ENCODE measurements at regions not wholly inside any gene's neighbourhood (a gene's known extent, or its start where the extent isn't known, plus 50 kb on each side); places are given as distances from the start of the nearest gene placed in this dataset.
"Not testable (repeated sequence)": the region's sequence is repeated elsewhere in the genome, so short reads cannot be mapped to it uniquely, and the experiment has no call there.

DNA sequence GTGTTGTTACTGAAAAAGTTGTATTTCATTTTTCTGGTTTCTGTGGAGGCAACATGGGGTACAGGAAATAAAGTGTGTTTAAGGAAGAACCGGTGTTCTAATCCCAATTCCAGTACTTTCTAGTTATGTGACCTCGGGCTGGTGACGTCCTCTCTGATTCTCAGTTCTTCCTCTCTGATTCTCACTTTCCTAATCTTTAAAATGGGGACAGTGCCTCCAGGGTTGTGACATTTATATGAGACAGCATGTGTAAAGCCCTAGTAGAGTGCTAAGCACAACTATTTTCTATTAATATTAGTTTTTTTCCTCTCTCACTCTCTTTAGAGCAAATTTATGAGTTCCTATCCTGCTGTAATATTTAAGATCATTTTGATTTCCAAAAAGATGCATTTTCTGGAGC lies 50.9 kb upstream of the PTPDC1 start:
- DNase-seq = no peak
- intact Hi-C loops (cut with DNase I) = no loop called here

DNA sequence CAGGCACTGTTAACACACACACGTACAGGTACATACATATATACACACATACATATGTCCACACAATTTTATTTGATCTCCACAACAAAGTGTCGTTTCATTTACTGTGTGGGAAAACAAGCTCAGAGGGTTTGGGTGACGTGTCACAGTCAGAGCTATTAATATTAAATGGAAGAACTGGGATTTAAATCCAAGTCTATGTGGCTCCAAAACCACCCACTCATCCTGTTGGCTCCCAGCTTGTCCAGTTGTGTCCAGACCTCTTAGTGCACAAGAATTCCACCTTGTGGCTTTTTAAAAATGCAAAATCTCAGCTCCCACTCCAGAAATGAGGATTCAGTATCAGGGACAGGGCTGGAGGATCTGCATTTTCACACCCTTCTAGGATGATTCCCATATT lies 52.3 kb upstream of the PTPDC1 start:
- no peak for DNase-seq
- intact Hi-C loops (cut with DNase I) = no loop called here

DNA sequence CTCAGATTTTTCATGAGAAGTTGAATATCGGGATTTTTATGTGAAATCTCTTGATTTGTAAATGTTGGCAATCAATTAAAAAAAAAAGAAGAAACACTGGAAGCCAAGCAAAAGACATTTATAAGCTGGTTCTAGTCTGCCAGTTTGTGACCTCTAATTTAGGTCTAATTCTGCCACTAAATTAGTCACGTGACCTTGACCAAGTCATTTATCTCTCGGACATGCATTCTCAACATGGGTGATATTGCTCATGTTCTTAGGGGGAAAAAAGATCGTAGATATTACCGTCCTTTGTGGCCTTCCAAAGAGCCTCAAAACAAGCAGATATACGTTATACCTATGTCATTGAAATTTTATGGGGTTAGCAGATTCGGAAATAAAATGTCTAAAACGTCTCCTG lies 52.9 kb upstream of the PTPDC1 start:
- intact Hi-C loops (cut with DNase I) = no loop called here
- no peak for DNase-seq

DNA sequence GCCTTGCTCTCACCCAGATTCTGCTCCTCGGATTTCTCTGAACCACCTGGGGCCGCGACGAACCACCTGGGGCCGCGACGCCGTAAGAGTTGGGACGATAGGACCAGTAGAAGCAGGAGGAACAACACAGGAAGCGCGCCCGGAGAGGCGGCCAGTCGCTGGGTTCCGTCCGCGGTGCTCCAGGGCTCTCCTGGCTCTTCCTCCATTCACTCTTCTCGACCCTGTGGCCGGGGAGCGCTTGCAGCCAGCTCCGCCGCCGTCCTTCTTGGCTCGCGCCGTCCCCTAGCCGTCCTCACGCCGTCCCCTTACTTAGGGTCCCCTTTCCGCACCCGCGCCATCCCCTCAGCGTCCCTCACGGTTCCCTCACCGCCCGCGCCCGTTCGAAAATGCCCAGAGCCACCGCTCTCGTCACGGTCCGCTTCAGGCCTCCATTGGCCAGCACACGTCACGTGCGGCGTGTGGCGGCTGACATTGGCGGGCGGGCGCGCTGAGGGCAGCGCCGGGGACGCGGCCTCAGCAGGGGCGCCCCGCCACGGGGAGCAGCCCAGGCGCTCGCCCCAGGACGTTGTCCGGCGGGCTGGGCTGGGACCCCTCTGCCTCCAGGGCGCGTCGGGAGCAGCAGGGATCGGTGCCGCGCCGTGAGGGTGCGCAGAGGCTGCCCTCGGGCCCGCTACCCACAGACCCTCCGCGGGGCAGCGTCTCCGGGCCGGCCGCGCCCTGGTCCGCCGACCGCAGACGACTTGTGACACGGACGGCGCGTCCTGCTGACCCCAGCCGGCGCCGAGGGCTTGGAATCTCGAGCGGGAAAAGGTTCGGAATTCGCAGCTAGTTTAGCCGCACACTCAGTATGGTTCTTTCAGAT lies 53.7 kb upstream of the PTPDC1 start:
- peak; percentile 78 to 98 (median 87) for DNase-seq
- intact Hi-C loops (cut with DNase I) = no loop called here

DNA sequence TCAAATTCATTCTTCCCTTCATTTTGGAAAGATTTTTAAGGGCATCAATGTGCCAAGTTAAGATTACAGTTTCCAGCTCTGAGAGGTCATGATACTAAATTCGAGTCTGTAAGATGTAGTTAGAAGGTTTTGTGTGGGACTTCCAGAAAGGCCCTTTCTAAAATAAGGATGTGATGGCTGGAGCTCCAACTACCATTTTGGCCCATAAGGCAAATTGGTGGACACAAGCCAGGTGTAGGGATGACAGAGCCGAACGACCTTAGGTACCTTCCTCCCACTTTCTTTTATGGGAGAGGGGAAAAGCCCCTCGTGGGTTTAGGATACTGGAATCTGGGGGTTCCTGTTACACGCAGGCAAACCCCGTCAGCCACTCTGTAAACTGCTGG lies 54.3 kb upstream of the PTPDC1 start:
- no peak for DNase-seq
- intact Hi-C loops (cut with DNase I) = no loop called here

DNA sequence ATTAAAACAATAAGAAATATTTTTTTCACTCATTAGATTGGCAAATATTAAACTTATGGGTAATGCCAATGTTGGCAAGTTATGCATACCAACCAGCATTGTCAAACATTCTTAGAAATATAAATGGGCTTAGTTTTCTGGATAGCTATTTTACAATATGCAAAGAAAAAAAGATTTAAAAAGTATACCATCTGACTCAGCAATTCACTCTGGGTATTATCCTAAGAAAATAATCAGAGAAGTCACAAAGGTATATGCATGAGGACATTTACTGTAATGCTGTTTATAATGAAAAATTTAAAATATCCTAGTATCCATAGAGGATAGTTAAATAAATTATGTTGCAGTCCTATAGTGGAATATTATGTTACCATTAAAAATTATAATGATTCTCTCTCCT lies 57.4 kb upstream of the PTPDC1 start:
- DNase-seq = no peak
- intact Hi-C loops (cut with DNase I) = no loop called here

DNA sequence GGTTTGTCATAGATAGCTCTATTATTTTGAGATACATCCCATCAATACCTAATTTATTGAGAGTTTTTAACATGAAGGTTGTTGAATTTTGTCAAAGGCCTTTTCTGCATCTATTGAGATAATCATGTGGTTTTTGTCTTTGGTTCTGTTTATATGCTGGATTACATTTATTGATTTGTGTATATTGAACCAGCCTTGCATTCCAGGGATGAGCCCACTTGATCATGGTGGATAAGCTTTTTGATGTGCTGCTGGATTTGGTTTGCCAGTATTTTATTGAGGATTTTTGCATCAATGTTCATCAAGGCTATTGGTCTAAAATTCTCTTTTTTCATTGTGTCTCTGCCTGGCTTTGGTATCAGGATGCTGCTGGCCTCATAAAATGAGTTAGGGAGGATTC lies 61.8 kb upstream of the PTPDC1 start:
- DNase-seq; intact Hi-C loops (cut with DNase I): not testable (repeated sequence)

DNA sequence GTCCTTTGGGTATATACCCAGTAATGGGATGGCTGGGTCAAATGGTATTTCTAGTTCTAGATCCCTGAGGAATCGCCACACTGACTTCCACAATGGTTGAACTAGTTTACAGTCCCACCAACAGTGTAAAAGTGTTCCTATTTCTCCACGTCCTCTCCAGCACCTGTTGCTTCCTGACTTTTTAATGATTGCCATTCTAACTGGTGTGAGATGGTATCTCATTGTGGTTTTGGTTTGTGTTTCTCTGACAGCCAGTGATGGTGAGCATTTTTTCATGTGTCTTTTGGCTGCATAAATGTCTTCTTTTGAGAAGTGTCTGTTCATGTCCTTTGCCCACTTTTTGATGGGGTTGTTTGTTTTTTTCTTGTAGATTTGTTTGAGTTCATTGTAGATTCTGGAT lies 63.4 kb upstream of the PTPDC1 start:
- intact Hi-C loops (cut with DNase I); DNase-seq: not testable (repeated sequence)

DNA sequence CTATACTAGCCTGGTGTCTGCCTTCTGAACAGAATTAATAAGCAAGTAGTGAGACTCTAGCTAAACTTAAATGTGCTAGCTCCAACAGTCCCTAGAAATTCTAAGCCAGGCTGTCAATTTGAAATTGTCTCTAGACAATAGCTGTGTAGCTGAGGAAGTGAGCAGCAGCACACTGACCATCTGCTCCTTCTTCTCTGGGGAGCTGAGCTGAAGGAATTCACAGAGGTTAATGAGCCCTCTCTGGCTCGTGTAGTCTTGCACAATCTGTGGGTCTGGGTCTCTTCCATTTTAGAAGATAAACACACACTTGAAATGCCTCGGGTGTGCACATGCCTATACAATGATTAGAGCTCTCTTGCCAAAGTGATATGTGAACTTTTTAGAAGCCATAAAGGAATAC lies 63.5 kb upstream of the BARX1 start:
- no peak for DNase-seq

DNA sequence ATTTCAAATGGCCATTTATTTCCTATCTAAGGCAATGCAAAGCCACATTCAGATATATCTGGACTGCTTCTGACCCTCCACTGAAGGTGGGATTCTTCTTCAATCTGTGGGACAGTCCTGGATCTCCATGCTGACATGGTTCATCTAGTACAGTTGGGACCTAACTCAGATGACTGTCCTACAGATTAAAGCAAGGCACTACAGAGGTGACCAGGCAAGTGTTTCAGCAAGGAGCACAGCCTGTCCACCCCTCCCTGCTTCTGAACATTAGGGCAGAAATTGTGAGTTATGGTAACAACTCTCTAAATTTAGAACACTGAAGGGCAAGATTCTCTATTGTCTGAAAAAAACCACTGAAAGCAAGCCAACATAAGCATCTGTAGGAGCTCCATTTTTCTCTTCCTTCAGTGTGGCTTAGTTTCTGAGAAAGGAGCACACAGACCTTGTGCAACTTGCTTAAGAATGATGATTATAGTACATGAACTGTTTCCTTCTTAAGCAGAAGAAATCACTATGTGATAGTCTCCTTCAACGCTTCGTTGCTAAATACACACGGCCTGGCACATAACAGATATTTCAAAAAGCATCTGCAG lies 62.9 kb upstream of the BARX1 start:
- DNase-seq = no peak
- intact Hi-C loops (cut with DNase I) = no loop called here

More for the DNA sequence above, 63.5 kb upstream of the BARX1 start:
- intact Hi-C loops (cut with DNase I) = no loop called here

DNA sequence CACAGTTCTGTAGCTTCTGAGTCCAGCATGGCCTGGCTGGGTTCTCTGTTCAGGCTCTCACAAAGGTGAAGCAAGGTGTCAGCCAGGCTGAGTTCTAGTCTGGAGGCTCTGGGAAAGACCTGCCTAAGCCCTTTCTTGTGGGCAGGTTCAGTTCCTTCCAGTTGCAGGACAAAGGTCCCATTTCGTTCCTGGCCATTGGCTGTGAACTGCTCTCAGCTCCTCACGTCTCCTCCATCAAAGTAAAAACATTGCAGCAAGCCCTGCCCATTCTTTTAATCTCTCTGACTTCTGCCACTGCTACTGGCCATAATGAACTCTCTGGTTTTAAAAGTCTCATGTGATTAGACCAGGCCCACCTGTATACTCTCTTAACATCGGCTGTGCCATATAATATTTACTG lies 61.6 kb upstream of the BARX1 start:
- intact Hi-C loops (cut with DNase I) = no loop called here
- DNase-seq = no peak

DNA sequence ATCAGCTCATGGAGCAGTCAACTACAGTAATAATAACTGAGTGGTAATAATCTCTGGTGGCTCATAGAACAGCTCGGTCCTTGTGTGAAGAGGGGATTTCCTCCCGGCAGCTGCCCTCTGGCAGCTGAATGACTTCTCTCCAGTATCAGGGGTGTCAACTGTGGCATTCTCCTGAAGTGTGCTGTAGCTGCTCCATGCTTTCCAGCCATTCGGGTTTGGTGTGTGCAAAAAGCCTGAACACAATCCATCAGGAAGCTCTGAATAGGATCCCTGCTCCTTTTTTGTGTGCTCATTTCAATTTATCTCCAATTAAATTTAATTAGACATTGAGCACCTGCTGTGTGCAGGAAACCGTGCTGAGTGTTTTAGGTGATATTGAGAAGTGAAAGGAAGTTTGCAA lies 59.8 kb upstream of the BARX1 start:
- no peak for DNase-seq
- intact Hi-C loops (cut with DNase I) = loop anchor here (2.0 kb wide), 1 partner anchor 198 kb away; no protein-coding TSS in a partner anchor

DNA sequence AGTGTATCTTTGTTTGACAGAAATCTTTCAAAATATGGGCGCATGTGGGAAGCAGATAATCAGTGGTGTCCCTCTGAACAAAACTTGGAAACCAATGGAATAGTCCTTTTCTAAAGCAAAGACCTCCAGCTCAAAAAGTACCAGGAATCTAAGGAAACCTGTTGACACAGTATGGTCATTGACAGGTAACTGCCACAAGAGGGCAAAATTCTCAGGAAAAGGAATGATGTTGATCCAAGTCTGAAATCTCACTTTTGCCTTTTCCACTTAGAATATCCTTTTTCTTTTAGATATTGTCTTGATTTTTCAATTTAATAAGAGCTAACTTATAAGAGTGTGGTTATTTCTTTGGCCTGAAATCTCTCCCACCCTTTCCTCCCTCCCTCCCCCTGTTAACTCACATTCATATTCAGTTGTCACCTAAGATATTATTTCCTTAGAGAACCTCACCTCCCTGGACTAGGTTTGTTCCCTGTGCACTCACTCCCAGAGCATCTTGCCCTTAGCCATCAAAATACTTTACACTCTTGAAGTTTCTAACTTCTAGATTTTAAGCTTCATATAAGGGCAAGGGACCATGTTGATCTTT lies 59.0 kb upstream of the BARX1 start:
- DNase-seq = no peak
- intact Hi-C loops (cut with DNase I) = loop anchor here (2.0 kb wide), 1 partner anchor 199 kb away; no protein-coding TSS in a partner anchor

DNA sequence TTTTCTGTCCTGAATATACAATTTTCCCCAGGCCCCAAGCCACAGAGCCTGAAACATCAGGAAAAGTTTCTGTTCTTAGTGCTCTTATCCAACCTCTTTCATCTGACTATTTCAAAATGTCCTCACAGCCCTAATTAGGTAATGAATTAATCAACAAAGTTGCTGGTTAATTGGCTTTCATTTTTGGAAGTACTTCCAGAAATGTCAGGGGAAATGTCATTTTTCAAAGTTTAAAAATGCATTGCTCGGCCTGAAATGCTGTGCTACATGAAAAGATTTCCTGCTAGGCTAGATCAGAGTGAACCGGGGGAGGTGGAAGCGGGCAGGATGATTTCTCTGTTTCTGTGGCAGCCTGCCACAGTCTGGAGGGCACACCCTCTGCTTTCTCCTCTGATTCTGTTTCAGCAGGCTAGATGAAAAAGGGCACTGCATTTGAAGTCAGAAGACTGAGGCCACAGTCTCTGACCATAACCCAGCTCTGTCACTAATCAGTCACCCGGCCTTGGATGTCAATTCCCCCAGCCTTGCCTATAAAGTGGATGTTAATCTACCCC lies 55.9 kb upstream of the BARX1 start:
- no peak for DNase-seq
- intact Hi-C loops (cut with DNase I) = no loop called here

DNA sequence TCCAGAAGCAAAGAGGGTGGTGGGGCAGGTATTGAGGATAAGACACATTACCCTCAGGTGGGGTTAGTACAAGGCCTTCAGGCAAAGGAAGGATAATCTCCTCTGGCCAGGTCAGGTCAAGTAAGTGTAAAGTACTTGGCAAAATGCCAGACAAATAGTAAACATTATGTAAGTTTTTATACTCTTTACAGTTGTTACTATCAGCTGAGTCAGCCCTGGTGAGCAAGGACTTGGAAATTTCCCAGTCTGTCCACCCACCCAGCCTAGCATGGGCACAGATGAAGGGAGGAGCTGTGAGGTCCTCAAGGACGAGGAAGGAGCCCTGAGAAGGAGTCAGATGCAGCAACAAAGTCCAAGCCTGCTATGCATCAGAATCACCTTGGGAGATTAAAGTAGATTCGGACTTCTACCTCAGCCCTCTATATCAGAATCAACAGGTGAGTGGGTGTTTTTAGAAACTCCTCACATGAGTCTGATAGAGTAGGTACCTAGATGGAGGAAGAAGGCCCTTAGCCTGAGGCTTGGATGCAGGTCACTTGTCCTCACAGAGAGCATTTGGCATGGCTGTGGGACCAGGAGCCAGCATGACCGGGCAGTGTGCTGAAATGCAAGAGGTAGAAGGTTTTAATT lies 50.2 kb upstream of the BARX1 start:
- intact Hi-C loops (cut with DNase I) = no loop called here
- no peak for DNase-seq

All from posterior cingulate gyrus (tissue), 11 donors.